ENCODE measurements at regions not wholly inside any gene's neighbourhood (a gene's known extent, or its start where the extent isn't known, plus 50 kb on each side); places are given as distances from the start of the nearest gene placed in this dataset.
"Not testable (repeated sequence)": the region's sequence is repeated elsewhere in the genome, so short reads cannot be mapped to it uniquely, and the experiment has no call there.

DNA sequence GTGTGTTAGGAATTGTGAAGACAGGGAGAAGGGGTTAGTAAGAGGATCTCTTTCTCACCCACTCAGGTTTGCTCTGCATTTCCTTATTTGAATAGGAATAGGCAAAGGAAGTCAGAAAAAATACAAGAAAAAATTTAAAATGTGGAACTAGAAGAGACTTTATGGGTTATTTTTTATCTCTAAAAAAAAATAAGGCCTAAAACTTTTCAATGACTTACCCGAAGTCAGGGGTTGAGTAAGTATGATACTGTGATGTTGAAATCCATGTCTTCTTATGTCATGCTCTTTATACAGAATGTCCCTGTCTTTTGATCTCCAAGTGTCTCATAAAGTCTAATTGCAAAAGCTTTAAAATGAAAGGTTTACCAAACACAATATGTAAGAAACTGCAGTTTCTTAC lies 148.3 kb upstream of the PIK3R1 start:
- DNase-seq = no peak
- TF ChIP-seq, protein P1, sequence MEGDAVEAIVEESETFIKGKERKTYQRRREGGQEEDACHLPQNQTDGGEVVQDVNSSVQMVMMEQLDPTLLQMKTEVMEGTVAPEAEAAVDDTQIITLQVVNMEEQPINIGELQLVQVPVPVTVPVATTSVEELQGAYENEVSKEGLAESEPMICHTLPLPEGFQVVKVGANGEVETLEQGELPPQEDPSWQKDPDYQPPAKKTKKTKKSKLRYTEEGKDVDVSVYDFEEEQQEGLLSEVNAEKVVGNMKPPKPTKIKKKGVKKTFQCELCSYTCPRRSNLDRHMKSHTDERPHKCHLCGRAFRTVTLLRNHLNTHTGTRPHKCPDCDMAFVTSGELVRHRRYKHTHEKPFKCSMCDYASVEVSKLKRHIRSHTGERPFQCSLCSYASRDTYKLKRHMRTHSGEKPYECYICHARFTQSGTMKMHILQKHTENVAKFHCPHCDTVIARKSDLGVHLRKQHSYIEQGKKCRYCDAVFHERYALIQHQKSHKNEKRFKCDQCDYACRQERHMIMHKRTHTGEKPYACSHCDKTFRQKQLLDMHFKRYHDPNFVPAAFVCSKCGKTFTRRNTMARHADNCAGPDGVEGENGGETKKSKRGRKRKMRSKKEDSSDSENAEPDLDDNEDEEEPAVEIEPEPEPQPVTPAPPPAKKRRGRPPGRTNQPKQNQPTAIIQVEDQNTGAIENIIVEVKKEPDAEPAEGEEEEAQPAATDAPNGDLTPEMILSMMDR (IDR thresholded peaks at IDR 0.05) = no peak
- TF ChIP-seq EP300 (IDR thresholded peaks at IDR 0.05) (no peak), POLR2A (IDR thresholded peaks at IDR 0.05) (no peak)
- Histone ChIP-seq H3K4me3 (no peak overlapping the region), H3K27ac (no peak overlapping the region), H3K9me3 (no peaks in the 10 kb centered on the region), H3K4me1 (ENCODE audit: insufficient read depth) (peaks cover 2% of the 10 kb centered on the region), H3K27me3 (no peaks in the 10 kb centered on the region), H3K36me3 (no peaks in the 10 kb centered on the region)
- WGBS, 3 donors = 43 to 63% (median 57%) methylated on average over 1 of the region's 1 CpG
- intact Hi-C loops (cut with DNase I) = no loop called here

DNA sequence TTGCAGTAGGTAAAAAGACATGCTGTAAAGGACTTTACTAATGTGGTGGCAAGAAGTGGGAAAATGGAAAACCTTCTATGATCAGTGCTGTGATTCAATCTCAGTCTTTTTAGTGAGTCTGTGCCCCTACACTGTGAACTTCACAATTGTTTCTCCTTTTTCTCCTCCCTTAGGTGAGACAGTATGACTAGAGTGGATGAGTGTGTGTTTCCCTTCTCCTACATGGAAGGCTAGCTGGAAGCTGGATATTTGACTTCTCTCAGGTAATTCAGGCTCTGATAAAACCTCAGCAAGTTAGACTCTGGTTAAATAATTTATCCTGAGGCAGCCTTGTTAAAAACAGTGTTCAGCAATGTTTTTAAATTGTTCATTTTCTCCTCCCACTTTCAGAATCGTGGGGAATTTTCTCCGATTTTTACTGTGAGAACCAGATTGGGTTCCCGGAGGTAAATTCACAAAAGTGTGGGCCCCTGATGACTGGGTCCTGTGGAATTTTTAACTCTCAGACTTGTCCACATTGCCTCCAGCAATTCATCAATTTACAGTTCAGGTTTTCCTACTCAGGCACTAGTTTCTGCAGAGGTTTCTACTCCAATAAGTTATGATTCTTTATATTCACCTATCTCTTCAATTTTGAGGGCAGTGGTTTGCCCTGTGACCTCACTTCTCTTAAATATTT lies 149.1 kb upstream of the PIK3R1 start:
- DNase-seq = no peak
- Histone ChIP-seq H3K4me1 (ENCODE audit: insufficient read depth) (no peaks in the 10 kb centered on the region), H3K27ac (no peak overlapping the region), H3K9me3 (no peaks in the 10 kb centered on the region), H3K36me3 (no peaks in the 10 kb centered on the region), H3K27me3 (no peaks in the 10 kb centered on the region), H3K4me3 (no peak overlapping the region)
- intact Hi-C loops (cut with DNase I) = no loop called here
- TF ChIP-seq, protein P1 (IDR thresholded peaks at IDR 0.05) = no peak
- WGBS, 3 donors = 87 to 93% (median 90%) methylated on average over 3 of the region's 3 CpGs

DNA sequence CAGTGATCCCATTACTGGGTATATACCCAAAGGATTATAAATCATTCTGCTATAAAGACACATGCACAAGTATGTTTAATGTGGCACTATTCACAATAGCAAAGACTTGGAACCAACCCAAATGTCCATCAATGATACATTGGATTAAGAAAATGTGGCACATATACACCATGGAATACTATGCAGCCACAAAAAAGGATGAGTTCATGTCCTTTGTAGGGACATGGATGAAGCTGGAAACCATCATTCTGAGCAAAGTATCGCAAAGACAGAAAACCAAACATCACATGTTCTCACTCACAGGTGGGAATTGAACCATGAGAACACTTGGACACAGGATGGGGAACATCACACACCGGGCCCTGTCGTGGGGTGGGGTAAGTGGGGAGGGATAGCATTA lies 150.2 kb upstream of the PIK3R1 start:
- intact Hi-C loops (cut with DNase I); H3K36me3 ChIP-seq; DNase-seq; H3K4me1 ChIP-seq (ENCODE audit: insufficient read depth); H3K27me3 ChIP-seq; H3K27ac ChIP-seq; H3K4me3 ChIP-seq; H3K9me3 ChIP-seq: not testable (repeated sequence)
- 92 to 94% (median 94%) methylated on average over 3 of the region's 3 CpGs for WGBS, 3 donors

DNA sequence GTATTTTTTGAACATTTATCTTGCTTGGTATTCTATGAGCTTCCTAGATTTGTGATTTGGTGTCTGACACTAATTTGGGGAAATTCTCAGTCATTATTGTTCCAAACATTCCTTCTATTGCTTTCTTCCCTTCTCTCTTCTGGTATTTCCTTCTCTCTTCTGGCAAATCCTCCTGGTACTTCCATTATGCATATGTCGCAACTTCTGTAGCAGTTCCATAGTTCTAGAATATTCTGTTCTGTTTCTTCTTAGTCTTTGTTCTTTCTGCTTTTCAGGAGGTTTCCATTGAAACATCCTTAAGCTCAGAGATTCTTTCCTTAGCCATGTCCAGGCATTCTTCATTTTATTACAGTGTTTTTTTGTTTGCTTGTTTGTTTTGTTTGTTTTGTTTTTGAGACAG lies 155.2 kb upstream of the PIK3R1 start:
- H3K27me3 ChIP-seq = no peaks in the 10 kb centered on the region
- no peak overlapping the region for H3K27ac ChIP-seq
- TF ChIP-seq POLR2A (IDR thresholded peaks at IDR 0.05) (no peak), EP300 (IDR thresholded peaks at IDR 0.05) (no peak)
- TF ChIP-seq, protein P1 (IDR thresholded peaks at IDR 0.05) = no peak
- no peaks in the 10 kb centered on the region for H3K4me1 ChIP-seq (ENCODE audit: insufficient read depth)
- intact Hi-C loops (cut with DNase I) = no loop called here
- no peaks in the 10 kb centered on the region for H3K9me3 ChIP-seq
- WGBS, 3 donors = 90 to 94% (median 90%) methylated on average over 1 of the region's 1 CpG
- DNase-seq = no peak
- no peak overlapping the region for H3K4me3 ChIP-seq
- no peaks in the 10 kb centered on the region for H3K36me3 ChIP-seq

DNA sequence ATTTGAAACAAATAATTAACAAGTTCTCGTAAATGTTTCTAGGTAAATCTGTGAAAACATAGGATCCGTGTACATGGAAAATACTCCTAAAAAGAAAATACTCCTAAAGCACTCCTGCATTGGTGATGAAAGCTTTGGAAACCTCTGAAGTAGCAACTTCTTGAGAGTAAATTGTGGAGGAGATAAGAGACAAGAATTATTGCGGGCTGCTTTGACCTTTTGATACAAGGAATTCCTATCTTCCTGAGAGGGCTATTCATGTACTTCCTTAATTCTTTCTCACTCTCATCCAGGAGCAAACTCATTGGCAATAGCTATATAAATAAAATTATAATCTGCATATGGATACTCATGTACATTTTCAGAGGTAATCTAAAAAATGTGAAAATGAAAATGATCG lies 158.4 kb upstream of the PIK3R1 start:
- intact Hi-C loops (cut with DNase I) = no loop called here
- H3K27ac ChIP-seq = no peak overlapping the region
- H3K27me3 ChIP-seq = no peaks in the 10 kb centered on the region
- no peaks in the 10 kb centered on the region for H3K4me1 ChIP-seq (ENCODE audit: insufficient read depth)
- no peaks in the 10 kb centered on the region for H3K36me3 ChIP-seq
- DNase-seq = no peak
- WGBS, 3 donors = 61 to 71% (median 67%) methylated on average over 4 of the region's 4 CpGs
- H3K4me3 ChIP-seq = no peak overlapping the region
- no peaks in the 10 kb centered on the region for H3K9me3 ChIP-seq
- TF ChIP-seq, protein P1 (IDR thresholded peaks at IDR 0.05) = no peak
- TF ChIP-seq POLR2A (IDR thresholded peaks at IDR 0.05) = no peak
- TF ChIP-seq EP300 (IDR thresholded peaks at IDR 0.05) = no peak
